OCI-LY3 (cell line): ENCODE measurements at regions not wholly inside any gene's neighbourhood (a gene's known extent, or its start where the extent isn't known, plus 50 kb on each side); places are given as distances from the start of the nearest gene placed in this dataset.

ENCODE experiments used
- EZH2phosphoT487 ChIP-seq: fragments of 200-600 bp; shearing (Covaris generic); IDR thresholded peaks from 2 replicates; pipeline ENCODE4 v1.6.1; 2018; ENCODE audit warnings: antibody characterized with exemption, mixed run types, low read depth
- TF ChIP-seq, protein P1 (sequence below): fragments of 200-600, 300-600 bp; sonication (generic); IDR thresholded peaks from 2 replicates; pipeline ENCODE4 v1.5.1; 2014; ENCODE audit warnings: antibody characterized with exemption, low read length, low read depth

DNA sequence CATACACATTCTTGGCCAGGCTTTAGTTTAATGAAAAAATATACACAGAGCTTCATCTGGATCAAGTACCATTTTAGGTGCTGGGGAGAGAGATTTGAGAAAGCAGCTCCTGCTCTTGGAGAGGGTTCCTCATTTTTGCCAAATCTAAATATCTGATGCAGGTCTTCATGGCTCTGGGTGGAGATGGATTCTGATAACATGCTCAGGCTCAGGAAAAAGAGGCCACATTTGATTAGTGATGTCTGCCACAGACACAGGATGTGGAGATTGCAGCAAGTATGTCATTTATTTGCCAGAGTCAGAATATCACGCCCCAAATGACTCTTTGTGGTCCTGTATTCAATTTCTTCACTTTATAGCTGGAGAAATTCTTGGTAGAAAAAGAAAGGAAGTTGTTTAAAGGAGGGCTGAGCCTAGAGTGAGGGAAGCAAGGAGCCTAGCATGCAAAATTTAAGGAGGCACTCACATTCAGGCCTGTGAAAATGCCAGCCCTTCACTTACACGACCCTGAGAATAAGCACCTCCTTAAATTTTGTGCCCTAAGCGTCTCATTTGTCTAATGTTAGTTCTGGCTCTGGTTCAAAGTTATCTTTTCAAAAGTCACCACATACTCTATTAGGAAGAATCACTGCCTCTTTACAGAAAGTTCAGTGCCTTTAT is 492.9 kb upstream of the TBX3 start:
- TF ChIP-seq, protein P1, sequence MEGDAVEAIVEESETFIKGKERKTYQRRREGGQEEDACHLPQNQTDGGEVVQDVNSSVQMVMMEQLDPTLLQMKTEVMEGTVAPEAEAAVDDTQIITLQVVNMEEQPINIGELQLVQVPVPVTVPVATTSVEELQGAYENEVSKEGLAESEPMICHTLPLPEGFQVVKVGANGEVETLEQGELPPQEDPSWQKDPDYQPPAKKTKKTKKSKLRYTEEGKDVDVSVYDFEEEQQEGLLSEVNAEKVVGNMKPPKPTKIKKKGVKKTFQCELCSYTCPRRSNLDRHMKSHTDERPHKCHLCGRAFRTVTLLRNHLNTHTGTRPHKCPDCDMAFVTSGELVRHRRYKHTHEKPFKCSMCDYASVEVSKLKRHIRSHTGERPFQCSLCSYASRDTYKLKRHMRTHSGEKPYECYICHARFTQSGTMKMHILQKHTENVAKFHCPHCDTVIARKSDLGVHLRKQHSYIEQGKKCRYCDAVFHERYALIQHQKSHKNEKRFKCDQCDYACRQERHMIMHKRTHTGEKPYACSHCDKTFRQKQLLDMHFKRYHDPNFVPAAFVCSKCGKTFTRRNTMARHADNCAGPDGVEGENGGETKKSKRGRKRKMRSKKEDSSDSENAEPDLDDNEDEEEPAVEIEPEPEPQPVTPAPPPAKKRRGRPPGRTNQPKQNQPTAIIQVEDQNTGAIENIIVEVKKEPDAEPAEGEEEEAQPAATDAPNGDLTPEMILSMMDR = no peak
- TF ChIP-seq EZH2phosphoT487 = no peak
